HCT116 (cell line): ENCODE measurements at regions not wholly inside any gene's neighbourhood (a gene's known extent, or its start where the extent isn't known, plus 50 kb on each side); places are given as distances from the start of the nearest gene placed in this dataset.

ENCODE experiments used
- ATAC-seq: fragments of 200-7000 bp; cut with Tn5 transposase; 2 replicates; pipeline ENCODE4 v1.9.1; 2020; ENCODE audit warnings: mild to moderate bottlenecking, moderate library complexity
- BruUV-seq: library from RNA; stranded (reverse); fragments of 400-500 nt; replicated peaks from 2 replicates; lab custom pipeline; 2021; lab: Mats Ljungman, UMichigan
- CTCF ChIA-PET: fragments of 300-600 bp; sonication (Branson Sonifier 250); formaldehyde crosslinking; loops from one replicate; lab custom pipeline; 2021; ENCODE audit warnings: antibody characterized with exemption; lab: Charles Lee
- POLR2A ChIA-PET: fragments of 300-600, 350-600 bp; sonication (Branson Sonifier 250); formaldehyde crosslinking; loops from one replicate; lab custom pipeline; 2021; ENCODE audit warnings: antibody characterized with exemption; lab: Charles Lee
- RAD21 ChIA-PET, 2 experiments: fragments of 300-600 bp; sonication (Branson Sonifier 250); formaldehyde crosslinking; loops; one replicate each; lab custom pipeline; 2023; ENCODE audit warnings: low total read pairs in 2 of 2; ENCODE audit not compliant: uncharacterized antibody in 2 of 2, unreplicated experiment in 2 of 2, low non-redundant PET in 1 of 2; lab: Charles Lee
- DNase-seq: peaks from one replicate; pipeline ENCODE4 v3.0.0-alpha.2; 2010; ENCODE audit warnings: low read depth, low spot score
- H2AFZ ChIP-seq: fragments of 200-600 bp; shearing (Covaris generic), sonication (generic); 2 replicates; pipeline ENCODE4 v1.6.1; 2017; ENCODE audit warnings: low read depth, mixed run types, mixed read lengths, antibody characterized with exemption, low read length; ENCODE audit not compliant: poor library complexity, severe bottlenecking
- H3K27ac ChIP-seq: 2 replicates; pipeline ENCODE4 v1.5.1; 2012; ENCODE audit warnings: low read depth, low read length
- H3K27me3 ChIP-seq: fragments of 200-600 bp; sonication (generic); 2 replicates; pipeline ENCODE4 v1.6.1; 2016; ENCODE audit warnings: mixed run types, low read length, mixed read lengths; ENCODE audit not compliant: insufficient read depth
- H3K36me3 ChIP-seq, 2 experiments: fragments of 200-500 bp in 1 of 2; fragments of 200-600 bp in 1 of 2; sonication (Bioruptor generic) in 1 of 2; sonication (generic) in 1 of 2; 2 replicates each; pipeline versions ENCODE4 v1.5.1 to v1.6.1; 2014 to 2016; ENCODE audit warnings: low read length in 2 of 2, inconsistent platforms in 1 of 2, mixed read lengths in 1 of 2, mixed run types in 1 of 2; ENCODE audit not compliant: insufficient read depth in 2 of 2, control insufficient read depth in 1 of 2
- H3K4me1 ChIP-seq, 2 experiments: fragments of 200-600 bp in 1 of 2; sonication (generic) in 1 of 2; 2 replicates each; pipeline versions ENCODE4 v1.5.1 to v1.6.1; 2012 to 2017; ENCODE audit warnings: low read length in 2 of 2, inconsistent platforms in 1 of 2, mild to moderate bottlenecking in 1 of 2, mixed read lengths in 1 of 2, mixed run types in 1 of 2, moderate library complexity in 1 of 2; ENCODE audit not compliant: insufficient read depth in 2 of 2, control insufficient read depth in 1 of 2
- H3K4me2 ChIP-seq: fragments of 200-600 bp; sonication (generic); 2 replicates; pipeline ENCODE4 v1.6.1; 2017; ENCODE audit warnings: mixed run types, low read length, mixed read lengths
- H3K4me3 ChIP-seq, 2 experiments: fragments of 200-600 bp in 1 of 2; sonication (generic) in 1 of 2; replicated peaks in 1 of 2; 2 replicates each; pipeline ENCODE4 v1.5.1; 2011 to 2016; ENCODE audit warnings: low read length in 2 of 2, control low read depth in 1 of 2, low read depth in 1 of 2, mild to moderate bottlenecking in 1 of 2, mixed read lengths in 1 of 2, mixed run types in 1 of 2
- H3K79me2 ChIP-seq: fragments of 200-600 bp; sonication (generic); 2 replicates; pipeline ENCODE4 v1.6.1; 2017; ENCODE audit warnings: mild to moderate bottlenecking, mixed run types, low read length, moderate library complexity, mixed read lengths; ENCODE audit not compliant: insufficient read depth
- H3K9ac ChIP-seq: fragments of 200-600 bp; sonication (generic); 2 replicates; pipeline ENCODE4 v1.6.1; 2016; ENCODE audit warnings: low read length, mixed read lengths
- H3K9me2 ChIP-seq: fragments of 200-600 bp; sonication (generic), shearing (Covaris generic); 2 replicates; pipeline ENCODE4 v1.6.1; 2017; ENCODE audit warnings: mixed run types, mild to moderate bottlenecking, moderate library complexity; ENCODE audit not compliant: insufficient read depth
- H3K9me3 ChIP-seq, 2 experiments: fragments of 200-500 bp in 1 of 2; fragments of 200-600 bp in 1 of 2; sonication (Bioruptor generic) in 1 of 2; sonication (generic) in 1 of 2; 2 replicates each; pipeline ENCODE4 v1.6.1; 2014 to 2017; ENCODE audit warnings: low read length in 2 of 2, mixed read lengths in 2 of 2, inconsistent platforms in 1 of 2, low read depth in 1 of 2, mild to moderate bottlenecking in 1 of 2, mixed run types in 1 of 2, moderate library complexity in 1 of 2; ENCODE audit not compliant: control insufficient read depth in 1 of 2, insufficient read depth in 1 of 2
- H4K20me1 ChIP-seq: fragments of 200-600 bp; sonication (generic), shearing (Covaris generic); 2 replicates; pipeline ENCODE4 v1.6.1; 2017; ENCODE audit warnings: mixed run types, mild to moderate bottlenecking, moderate library complexity; ENCODE audit not compliant: insufficient read depth
- CBX3 ChIP-seq: IDR thresholded peaks from 2 replicates; pipeline ENCODE4 v1.6.1; 2012; ENCODE audit warnings: low read depth
- CEBPB ChIP-seq: IDR thresholded peaks from 2 replicates; pipeline ENCODE4 v1.6.1; 2012; ENCODE audit warnings: low read depth
- EGR1 ChIP-seq: IDR thresholded peaks from 2 replicates; pipeline ENCODE4 v1.6.1; 2012; ENCODE audit warnings: low read depth
- ELF1 ChIP-seq: IDR thresholded peaks from 2 replicates; pipeline ENCODE4 v1.6.1; 2012; ENCODE audit warnings: low read depth, borderline replicate concordance
- EZH2 ChIP-seq: fragments of 200-600 bp; sonication (generic); IDR thresholded peaks from 2 replicates; pipeline ENCODE4 v1.6.1; 2017; ENCODE audit warnings: antibody characterized with exemption, mixed run types
- FOSL1 ChIP-seq: IDR thresholded peaks from 2 replicates; pipeline ENCODE4 v1.6.1; 2012; ENCODE audit warnings: low read depth
- POLR2A ChIP-seq: IDR thresholded peaks from 2 replicates; pipeline ENCODE4 v1.7.0; 2011; ENCODE audit warnings: borderline replicate concordance; ENCODE audit not compliant: insufficient read depth, insufficient read length; ENCODE audit errors: extremely low read depth
- POLR2AphosphoS5 ChIP-seq: IDR thresholded peaks from 2 replicates; pipeline ENCODE4 v1.6.1; 2011; ENCODE audit warnings: mild to moderate bottlenecking, low read depth, low read length, moderate library complexity
- RAD21 ChIP-seq: IDR thresholded peaks from 2 replicates; pipeline ENCODE4 v1.6.1; 2012; ENCODE audit warnings: low read depth, mild to moderate bottlenecking
- SIN3A ChIP-seq: IDR thresholded peaks from 2 replicates; pipeline ENCODE4 v1.6.1; 2012; ENCODE audit warnings: low read depth
- SP1 ChIP-seq: IDR thresholded peaks from 2 replicates; pipeline ENCODE4 v1.6.1; 2012; ENCODE audit warnings: low read depth
- ZFX ChIP-seq: fragments of 450-650 bp; IDR thresholded peaks from 2 replicates; pipeline ENCODE4 v1.6.1; 2017
- intact Hi-C: fragments of 100-400 bp; cut with micrococcal nuclease; formaldehyde crosslinking; loops from 2 replicates; pipeline ENCODE4 v1.10.0; 2022
- TF ChIP-seq, protein P1 (sequence below): IDR thresholded peaks from 2 replicates; pipeline ENCODE4 v1.6.1; 2012
- TF ChIP-seq, protein P2 (sequence below): IDR thresholded peaks from 2 replicates; pipeline ENCODE4 v1.6.1; 2012; ENCODE audit warnings: low read depth
- TF ChIP-seq, protein P3 (sequence below), 3 experiments: fragments of 200-600 bp in 1 of 3; sonication (generic) in 1 of 3; IDR thresholded peaks in 2 of 3; conservative IDR thresholded peaks in 1 of 3; 2 replicates each; pipeline ENCODE4 v1.5.1; 2012 to 2017; ENCODE audit warnings: low read depth in 2 of 3, low read length in 2 of 3, antibody characterized with exemption in 1 of 3, borderline replicate concordance in 1 of 3, control low read depth in 1 of 3, mild to moderate bottlenecking in 1 of 3, mixed read lengths in 1 of 3, mixed run types in 1 of 3, moderate library complexity in 1 of 3; ENCODE audit not compliant: insufficient read depth in 1 of 3
- TF ChIP-seq, protein P4 (sequence below): IDR thresholded peaks from 2 replicates; pipeline ENCODE4 v1.6.1; 2012

DNA sequence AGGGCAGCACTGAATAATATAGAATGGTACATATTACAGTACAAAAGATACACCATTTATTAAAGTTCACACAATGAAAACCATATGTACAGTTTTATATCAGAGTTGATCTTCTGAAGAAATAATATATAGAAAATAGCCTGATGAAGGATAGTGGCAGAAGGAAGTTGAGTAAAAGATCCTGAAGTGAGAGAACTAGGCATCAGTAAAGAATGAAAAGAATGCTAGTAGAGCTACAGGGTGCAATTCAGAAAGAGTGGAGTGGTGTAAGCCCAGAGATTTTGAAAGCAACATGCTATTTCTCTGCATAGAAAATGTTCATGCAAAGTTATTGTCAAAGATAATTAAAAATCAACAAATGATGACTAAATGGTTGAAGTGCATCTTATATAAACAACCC is 1552.7 kb upstream of the TENM4 start:
- Histone ChIP-seq H3K9me3 (peaks cover 5 to 7% of the 10 kb centered on the region in 2 experiments; a peak in 2 of 4 replicates), H4K20me1 (no peaks in the 10 kb centered on the region), H3K4me1 (no peaks in the 10 kb centered on the region), H3K9ac (no peak overlapping the region), H3K27me3 (no peaks in the 10 kb centered on the region), H3K79me2 (no peaks in the 10 kb centered on the region), H3K4me2 (no peak overlapping the region), H3K27ac (no peak overlapping the region), H3K36me3 (no peaks in the 10 kb centered on the region; a peak in 1 of 4 replicates), H3K9me2 (no peaks in the 10 kb centered on the region), H3K4me3 (no peak overlapping the region), H2AFZ (no peak overlapping the region)
- DNase-seq (no peak), ATAC-seq (no peak)
- CTCF ChIA-PET = no interaction called here
- POLR2A ChIA-PET = no interaction called here
- RAD21 ChIA-PET = no interaction called here
- TF ChIP-seq POLR2A = no peak
- no peak for TF ChIP-seq ZFX
- TF ChIP-seq, protein P1, sequence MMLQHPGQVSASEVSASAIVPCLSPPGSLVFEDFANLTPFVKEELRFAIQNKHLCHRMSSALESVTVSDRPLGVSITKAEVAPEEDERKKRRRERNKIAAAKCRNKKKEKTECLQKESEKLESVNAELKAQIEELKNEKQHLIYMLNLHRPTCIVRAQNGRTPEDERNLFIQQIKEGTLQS = no peak
- TF ChIP-seq, protein P2, sequence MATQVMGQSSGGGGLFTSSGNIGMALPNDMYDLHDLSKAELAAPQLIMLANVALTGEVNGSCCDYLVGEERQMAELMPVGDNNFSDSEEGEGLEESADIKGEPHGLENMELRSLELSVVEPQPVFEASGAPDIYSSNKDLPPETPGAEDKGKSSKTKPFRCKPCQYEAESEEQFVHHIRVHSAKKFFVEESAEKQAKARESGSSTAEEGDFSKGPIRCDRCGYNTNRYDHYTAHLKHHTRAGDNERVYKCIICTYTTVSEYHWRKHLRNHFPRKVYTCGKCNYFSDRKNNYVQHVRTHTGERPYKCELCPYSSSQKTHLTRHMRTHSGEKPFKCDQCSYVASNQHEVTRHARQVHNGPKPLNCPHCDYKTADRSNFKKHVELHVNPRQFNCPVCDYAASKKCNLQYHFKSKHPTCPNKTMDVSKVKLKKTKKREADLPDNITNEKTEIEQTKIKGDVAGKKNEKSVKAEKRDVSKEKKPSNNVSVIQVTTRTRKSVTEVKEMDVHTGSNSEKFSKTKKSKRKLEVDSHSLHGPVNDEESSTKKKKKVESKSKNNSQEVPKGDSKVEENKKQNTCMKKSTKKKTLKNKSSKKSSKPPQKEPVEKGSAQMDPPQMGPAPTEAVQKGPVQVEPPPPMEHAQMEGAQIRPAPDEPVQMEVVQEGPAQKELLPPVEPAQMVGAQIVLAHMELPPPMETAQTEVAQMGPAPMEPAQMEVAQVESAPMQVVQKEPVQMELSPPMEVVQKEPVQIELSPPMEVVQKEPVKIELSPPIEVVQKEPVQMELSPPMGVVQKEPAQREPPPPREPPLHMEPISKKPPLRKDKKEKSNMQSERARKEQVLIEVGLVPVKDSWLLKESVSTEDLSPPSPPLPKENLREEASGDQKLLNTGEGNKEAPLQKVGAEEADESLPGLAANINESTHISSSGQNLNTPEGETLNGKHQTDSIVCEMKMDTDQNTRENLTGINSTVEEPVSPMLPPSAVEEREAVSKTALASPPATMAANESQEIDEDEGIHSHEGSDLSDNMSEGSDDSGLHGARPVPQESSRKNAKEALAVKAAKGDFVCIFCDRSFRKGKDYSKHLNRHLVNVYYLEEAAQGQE = no peak
- no peak for TF ChIP-seq FOSL1
- TF ChIP-seq EGR1 = no peak
- TF ChIP-seq ELF1 = no peak
- TF ChIP-seq EZH2 = no peak
- no peak for TF ChIP-seq RAD21
- no peak for TF ChIP-seq CBX3
- TF ChIP-seq, protein P3, sequence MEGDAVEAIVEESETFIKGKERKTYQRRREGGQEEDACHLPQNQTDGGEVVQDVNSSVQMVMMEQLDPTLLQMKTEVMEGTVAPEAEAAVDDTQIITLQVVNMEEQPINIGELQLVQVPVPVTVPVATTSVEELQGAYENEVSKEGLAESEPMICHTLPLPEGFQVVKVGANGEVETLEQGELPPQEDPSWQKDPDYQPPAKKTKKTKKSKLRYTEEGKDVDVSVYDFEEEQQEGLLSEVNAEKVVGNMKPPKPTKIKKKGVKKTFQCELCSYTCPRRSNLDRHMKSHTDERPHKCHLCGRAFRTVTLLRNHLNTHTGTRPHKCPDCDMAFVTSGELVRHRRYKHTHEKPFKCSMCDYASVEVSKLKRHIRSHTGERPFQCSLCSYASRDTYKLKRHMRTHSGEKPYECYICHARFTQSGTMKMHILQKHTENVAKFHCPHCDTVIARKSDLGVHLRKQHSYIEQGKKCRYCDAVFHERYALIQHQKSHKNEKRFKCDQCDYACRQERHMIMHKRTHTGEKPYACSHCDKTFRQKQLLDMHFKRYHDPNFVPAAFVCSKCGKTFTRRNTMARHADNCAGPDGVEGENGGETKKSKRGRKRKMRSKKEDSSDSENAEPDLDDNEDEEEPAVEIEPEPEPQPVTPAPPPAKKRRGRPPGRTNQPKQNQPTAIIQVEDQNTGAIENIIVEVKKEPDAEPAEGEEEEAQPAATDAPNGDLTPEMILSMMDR (IDR thresholded peaks at IDR 0.05 in 2 of 3, conservative IDR thresholded peaks at IDR 0.05 in 1 of 3; ENCODE audit: borderline replicate concordance in 1 of 3, insufficient read depth in 1 of 3, low read depth in 2 of 3, low read length in 2 of 3) = no peak
- TF ChIP-seq, protein P4, sequence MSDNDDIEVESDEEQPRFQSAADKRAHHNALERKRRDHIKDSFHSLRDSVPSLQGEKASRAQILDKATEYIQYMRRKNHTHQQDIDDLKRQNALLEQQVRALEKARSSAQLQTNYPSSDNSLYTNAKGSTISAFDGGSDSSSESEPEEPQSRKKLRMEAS = no peak
- no peak for TF ChIP-seq CEBPB
- no peak for TF ChIP-seq SIN3A
- no peak for TF ChIP-seq SP1
- TF ChIP-seq POLR2AphosphoS5 = no peak
- BruUV-seq = no TSS peak
- intact Hi-C loops = no loop called here
